ENCODE measurements at regions not wholly inside any gene's neighbourhood (a gene's known extent, or its start where the extent isn't known, plus 50 kb on each side); places are given as distances from the start of the nearest gene placed in this dataset.
"Not testable (repeated sequence)": the region's sequence is repeated elsewhere in the genome, so short reads cannot be mapped to it uniquely, and the experiment has no call there.

- Mint-ChIP-seq H3K4me1 (ENCODE audit: low read depth) (no peaks in the 10 kb centered on the region), H3K36me3 (ENCODE audit: low read depth) (no peaks in the 10 kb centered on the region), H3K4me3 (no peak overlapping the region), H3K9me3 (no peaks in the 10 kb centered on the region), H3K27me3 (ENCODE audit: low read depth) (no peaks in the 10 kb centered on the region), H3K27ac (no peak overlapping the region)
- no peak for DNase-seq (ENCODE audit: low spot score)
Observed at GRCh38 chr12:91496337-91496736, 313.7 kb upstream of the DCN start.

DNA sequence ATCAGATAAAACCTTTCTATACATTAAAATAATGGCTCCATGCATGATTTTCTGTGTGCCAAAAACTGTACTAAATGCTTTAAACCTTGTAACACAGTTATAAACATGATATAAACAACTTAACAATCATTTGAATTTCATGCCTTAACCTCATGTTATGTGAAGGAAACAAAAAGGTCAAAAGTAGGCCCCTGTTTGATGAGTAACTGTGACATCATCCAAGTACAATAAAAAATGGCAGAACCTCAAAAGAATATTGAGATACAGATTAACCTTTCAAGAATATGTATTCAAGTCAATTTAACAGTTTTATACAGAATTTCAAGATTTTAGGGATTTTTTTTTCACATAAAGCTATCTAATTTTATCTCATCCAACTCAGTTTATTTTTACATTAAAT, 310.7 kb upstream of the DCN start:
- DNase-seq (ENCODE audit: low spot score): no peak
- Mint-ChIP-seq H3K4me3 (no peak overlapping the region), H3K4me1 (ENCODE audit: low read depth) (no peaks in the 10 kb centered on the region), H3K36me3 (ENCODE audit: low read depth) (no peaks in the 10 kb centered on the region), H3K9me3 (no peaks in the 10 kb centered on the region), H3K27ac (no peak overlapping the region), H3K27me3 (ENCODE audit: low read depth) (no peaks in the 10 kb centered on the region)

GRCh38 chr12:91492648-91493047, 310.0 kb upstream of the DCN start:
- Mint-ChIP-seq H3K27ac (no peak overlapping the region), H3K27me3 (ENCODE audit: low read depth) (no peaks in the 10 kb centered on the region), H3K4me3 (no peak overlapping the region), H3K4me1 (ENCODE audit: low read depth) (no peaks in the 10 kb centered on the region), H3K9me3 (no peaks in the 10 kb centered on the region), H3K36me3 (ENCODE audit: low read depth) (no peaks in the 10 kb centered on the region)
- no peak for DNase-seq (ENCODE audit: low spot score)

- Mint-ChIP-seq H3K9me3 (no peaks in the 10 kb centered on the region), H3K36me3 (ENCODE audit: low read depth) (no peaks in the 10 kb centered on the region), H3K4me3 (no peak overlapping the region)
Observed at GRCh38 chr12:91490667-91491311, 308.2 kb upstream of the DCN start.

DNA sequence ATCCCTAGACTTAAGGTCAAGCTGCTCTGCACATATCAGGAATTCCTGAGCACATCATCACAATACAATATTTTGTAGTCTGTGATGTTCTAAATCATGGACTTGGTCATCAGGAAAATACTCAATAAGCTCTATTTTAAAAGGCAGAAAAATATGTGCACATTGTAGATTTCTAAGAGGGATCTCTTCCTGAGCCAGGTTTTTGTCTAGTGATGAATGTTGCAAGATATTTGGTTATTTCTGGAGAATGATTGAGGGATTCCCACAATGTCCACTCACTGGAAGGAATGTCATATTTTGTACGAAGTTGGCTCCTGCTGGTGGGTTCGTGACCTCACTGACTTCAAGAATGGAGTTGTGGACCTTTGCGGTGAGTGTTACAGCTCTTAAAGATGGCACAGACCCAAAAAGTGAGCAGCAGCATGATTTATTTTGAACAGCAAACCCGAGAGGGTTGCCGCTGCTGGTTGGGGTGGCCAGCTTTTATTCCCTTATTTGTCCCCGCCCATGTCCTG, 300.9 kb upstream of the DCN start:
- no peaks in the 10 kb centered on the region for H3K27me3 Mint-ChIP-seq (ENCODE audit: low read depth)
- no peaks in the 10 kb centered on the region for H3K4me1 Mint-ChIP-seq (ENCODE audit: low read depth)
- no peak overlapping the region for H3K27ac Mint-ChIP-seq
- no peak overlapping the region for H3K4me3 Mint-ChIP-seq
- no peaks in the 10 kb centered on the region for H3K36me3 Mint-ChIP-seq (ENCODE audit: low read depth)
- H3K9me3 Mint-ChIP-seq: no peaks in the 10 kb centered on the region
- no peak for DNase-seq (ENCODE audit: low spot score)

More at GRCh38 chr12:91490667-91491311, 308.2 kb upstream of the DCN start:
- Mint-ChIP-seq H3K4me1 (ENCODE audit: low read depth) (no peaks in the 10 kb centered on the region), H3K27ac (no peak overlapping the region), H3K27me3 (ENCODE audit: low read depth) (no peaks in the 10 kb centered on the region)
- DNase-seq (ENCODE audit: low spot score): no peak

DNA sequence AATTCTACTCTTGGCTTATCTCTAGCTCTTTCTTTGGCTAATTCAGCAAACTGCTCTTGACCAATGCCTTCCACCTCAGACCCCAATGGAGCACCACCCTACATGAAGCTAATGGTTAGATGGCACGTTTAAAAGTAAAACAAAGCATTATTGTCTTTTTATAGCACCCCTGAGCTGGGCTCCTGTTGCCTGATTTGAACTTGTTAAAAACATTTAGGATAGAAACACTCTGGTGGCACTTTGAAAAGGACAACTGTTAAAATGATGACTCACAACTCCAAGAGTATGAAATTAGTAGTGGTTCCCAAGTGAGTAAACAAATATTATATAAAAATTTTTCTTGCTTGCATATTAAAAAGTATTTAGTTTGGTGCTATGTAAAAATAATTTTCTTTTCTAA, 299.6 kb upstream of the DCN start:
- Mint-ChIP-seq H3K9me3 (no peaks in the 10 kb centered on the region), H3K36me3 (ENCODE audit: low read depth) (no peaks in the 10 kb centered on the region), H3K4me3 (no peak overlapping the region), H3K27ac (no peak overlapping the region), H3K4me1 (ENCODE audit: low read depth) (no peaks in the 10 kb centered on the region), H3K27me3 (ENCODE audit: low read depth) (no peaks in the 10 kb centered on the region)
- DNase-seq (ENCODE audit: low spot score): no peak

GRCh38 chr12:91478500-91478899, 295.9 kb upstream of the DCN start:
- H3K4me3 Mint-ChIP-seq: no peak overlapping the region
- H3K36me3 Mint-ChIP-seq (ENCODE audit: low read depth): no peaks in the 10 kb centered on the region
- no peaks in the 10 kb centered on the region for H3K9me3 Mint-ChIP-seq
- no peaks in the 10 kb centered on the region for H3K4me1 Mint-ChIP-seq (ENCODE audit: low read depth)
- no peak for DNase-seq (ENCODE audit: low spot score)
- H3K27me3 Mint-ChIP-seq (ENCODE audit: low read depth): no peaks in the 10 kb centered on the region
- no peak overlapping the region for H3K27ac Mint-ChIP-seq

- Mint-ChIP-seq H3K4me3 (no peak overlapping the region), H3K27ac (no peak overlapping the region), H3K4me1 (ENCODE audit: low read depth) (no peaks in the 10 kb centered on the region)
Observed at GRCh38 chr12:91467686-91468085, 285.1 kb upstream of the DCN start.

GRCh38 chr12:91461061-91461460, 278.4 kb upstream of the DCN start:
- Mint-ChIP-seq H3K27me3 (ENCODE audit: low read depth) (no peaks in the 10 kb centered on the region), H3K27ac (no peak overlapping the region), H3K36me3 (ENCODE audit: low read depth) (no peaks in the 10 kb centered on the region), H3K9me3 (no peaks in the 10 kb centered on the region), H3K4me1 (ENCODE audit: low read depth) (no peaks in the 10 kb centered on the region), H3K4me3 (no peak overlapping the region)
- no peak for DNase-seq (ENCODE audit: low spot score)

More at GRCh38 chr12:91467686-91468085, 285.1 kb upstream of the DCN start:
- Mint-ChIP-seq H3K9me3 (no peaks in the 10 kb centered on the region), H3K36me3 (ENCODE audit: low read depth) (no peaks in the 10 kb centered on the region), H3K27me3 (ENCODE audit: low read depth) (no peaks in the 10 kb centered on the region)
- DNase-seq (ENCODE audit: low spot score): no peak

DNA sequence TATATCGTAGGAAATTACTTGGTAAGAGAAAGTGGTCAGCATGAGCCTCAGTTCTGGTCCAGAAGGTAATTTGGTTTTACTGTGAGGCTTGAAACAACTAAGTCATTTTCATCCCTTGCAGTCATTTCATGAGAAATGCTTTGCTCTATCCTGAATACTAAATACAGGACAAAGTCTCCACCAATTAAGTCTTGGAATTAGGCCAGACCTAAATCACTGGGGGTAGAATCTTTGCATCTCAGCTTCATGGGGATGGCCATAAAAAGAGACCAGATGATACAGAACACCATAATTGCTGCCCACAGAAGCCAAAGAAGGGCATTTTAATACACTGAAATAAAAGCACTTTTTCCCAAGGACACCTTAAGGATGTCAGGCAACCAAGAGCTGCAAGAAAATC, 277.9 kb upstream of the DCN start:
- Mint-ChIP-seq H3K4me1 (ENCODE audit: low read depth) (no peaks in the 10 kb centered on the region), H3K9me3 (no peaks in the 10 kb centered on the region), H3K27ac (no peak overlapping the region), H3K27me3 (ENCODE audit: low read depth) (no peaks in the 10 kb centered on the region), H3K4me3 (no peak overlapping the region), H3K36me3 (ENCODE audit: low read depth) (no peaks in the 10 kb centered on the region)
- DNase-seq (ENCODE audit: low spot score): no peak

GRCh38 chr12:91455321-91455720, 272.7 kb upstream of the DCN start:
- H3K36me3 Mint-ChIP-seq (ENCODE audit: low read depth): no peaks in the 10 kb centered on the region
- no peak for DNase-seq (ENCODE audit: low spot score)
- H3K4me3 Mint-ChIP-seq: no peak overlapping the region
- H3K27ac Mint-ChIP-seq: no peak overlapping the region
- H3K27me3 Mint-ChIP-seq (ENCODE audit: low read depth): no peaks in the 10 kb centered on the region
- H3K9me3 Mint-ChIP-seq: peaks cover 13% of the 10 kb centered on the region
- H3K4me1 Mint-ChIP-seq (ENCODE audit: low read depth): no peaks in the 10 kb centered on the region

DNA sequence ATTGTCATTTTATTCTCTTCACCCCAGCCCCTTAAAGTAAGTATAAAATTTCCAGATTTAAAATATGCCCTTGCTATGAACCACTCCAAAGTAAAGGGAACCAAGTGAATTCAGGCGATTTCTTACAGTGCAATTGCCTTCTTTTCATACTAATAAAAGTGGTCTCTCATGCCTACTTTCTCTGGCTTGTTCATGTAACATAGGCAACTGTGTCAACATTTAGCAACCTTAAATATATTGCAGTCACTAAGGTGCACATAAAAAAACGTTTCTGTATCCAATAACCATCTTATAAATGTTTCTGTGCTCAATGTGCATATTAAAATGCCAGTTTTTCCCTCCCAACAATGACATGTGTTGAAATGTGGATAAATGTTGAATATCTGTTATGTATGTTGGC, 271.6 kb upstream of the DCN start:
- no peaks in the 10 kb centered on the region for H3K4me1 Mint-ChIP-seq (ENCODE audit: low read depth)

GRCh38 chr12:91452464-91452863, 269.8 kb upstream of the DCN start:
- H3K36me3 Mint-ChIP-seq (ENCODE audit: low read depth); H3K27ac Mint-ChIP-seq; H3K4me1 Mint-ChIP-seq (ENCODE audit: low read depth); H3K27me3 Mint-ChIP-seq (ENCODE audit: low read depth); DNase-seq (ENCODE audit: low spot score); H3K4me3 Mint-ChIP-seq: not testable (repeated sequence)
- H3K9me3 Mint-ChIP-seq: peaks cover 13% of the 10 kb centered on the region

More for the DNA sequence above, 271.6 kb upstream of the DCN start:
- no peaks in the 10 kb centered on the region for H3K36me3 Mint-ChIP-seq (ENCODE audit: low read depth)
- H3K9me3 Mint-ChIP-seq: peaks cover 13% of the 10 kb centered on the region
- H3K4me3 Mint-ChIP-seq: no peak overlapping the region
- no peak overlapping the region for H3K27ac Mint-ChIP-seq
- DNase-seq (ENCODE audit: low spot score): no peak
- H3K27me3 Mint-ChIP-seq (ENCODE audit: low read depth): no peaks in the 10 kb centered on the region

GRCh38 chr12:91441993-91442952, 259.7 kb upstream of the DCN start:
- no peaks in the 10 kb centered on the region for H3K9me3 Mint-ChIP-seq
- H3K27ac Mint-ChIP-seq: no peak overlapping the region
- no peak overlapping the region for H3K4me3 Mint-ChIP-seq
- DNase-seq (ENCODE audit: low spot score): no peak
- H3K27me3 Mint-ChIP-seq (ENCODE audit: low read depth): no peaks in the 10 kb centered on the region
- H3K36me3 Mint-ChIP-seq (ENCODE audit: low read depth): no peaks in the 10 kb centered on the region
- no peaks in the 10 kb centered on the region for H3K4me1 Mint-ChIP-seq (ENCODE audit: low read depth)

Measured in T-helper 2 cell treated with Interferon-gamma antibody and Interleukin-4, amounts not matched to agents 5 μg/mL and 100 μg/mL, for 36 hours (primary cell).